ENCODE measurements at regions not wholly inside any gene's neighbourhood (a gene's known extent, or its start where the extent isn't known, plus 50 kb on each side); places are given as distances from the start of the nearest gene placed in this dataset.

DNA sequence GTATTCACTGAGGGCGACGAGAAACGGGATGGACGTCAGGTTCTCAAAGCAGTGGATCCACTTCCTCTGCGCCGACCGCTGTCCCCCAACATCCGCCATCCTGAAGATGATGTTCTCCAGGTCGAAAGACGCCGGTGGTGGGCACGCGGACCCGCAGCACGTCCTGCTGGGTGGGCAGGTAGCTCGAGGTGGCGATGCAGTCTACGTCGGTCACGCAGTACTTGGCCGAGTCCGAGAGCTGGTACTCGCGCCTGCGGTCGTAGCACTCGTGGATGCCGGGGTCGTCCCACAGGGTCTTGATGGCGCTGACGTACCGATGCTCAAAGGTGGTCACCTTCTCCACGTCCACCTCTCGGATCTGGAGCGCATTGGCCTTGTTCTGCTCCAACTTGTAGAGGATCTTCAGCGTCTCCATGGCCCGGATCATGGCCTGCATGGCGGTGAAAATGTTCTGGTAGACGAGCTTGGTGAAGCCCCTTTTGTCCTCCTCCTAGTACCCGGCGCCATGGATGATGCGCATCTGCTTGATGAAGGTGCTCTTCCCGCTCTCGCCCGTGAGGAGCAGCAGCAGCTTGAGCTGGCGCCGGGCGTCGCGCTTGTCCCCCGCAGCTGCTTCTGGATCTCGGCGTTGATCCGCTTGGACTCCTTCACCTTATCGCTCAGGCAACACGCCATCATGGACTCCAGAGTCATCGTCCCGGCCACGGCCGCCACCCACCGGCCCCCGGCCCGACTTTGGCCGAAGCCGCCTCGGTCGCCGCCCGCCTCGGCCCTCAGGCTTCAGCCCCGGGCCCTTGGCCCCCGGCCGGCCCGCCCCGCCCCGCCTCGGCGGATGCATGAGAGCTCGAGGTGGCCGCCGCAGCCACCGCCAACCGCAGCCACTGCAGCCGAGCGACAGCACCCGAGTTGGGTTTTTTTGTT lies 122.9 kb upstream of the KCTD7 start:
- no peak for TF ChIP-seq POLR2A (IDR thresholded peaks at IDR 0.05)
- TF ChIP-seq, protein P1, sequence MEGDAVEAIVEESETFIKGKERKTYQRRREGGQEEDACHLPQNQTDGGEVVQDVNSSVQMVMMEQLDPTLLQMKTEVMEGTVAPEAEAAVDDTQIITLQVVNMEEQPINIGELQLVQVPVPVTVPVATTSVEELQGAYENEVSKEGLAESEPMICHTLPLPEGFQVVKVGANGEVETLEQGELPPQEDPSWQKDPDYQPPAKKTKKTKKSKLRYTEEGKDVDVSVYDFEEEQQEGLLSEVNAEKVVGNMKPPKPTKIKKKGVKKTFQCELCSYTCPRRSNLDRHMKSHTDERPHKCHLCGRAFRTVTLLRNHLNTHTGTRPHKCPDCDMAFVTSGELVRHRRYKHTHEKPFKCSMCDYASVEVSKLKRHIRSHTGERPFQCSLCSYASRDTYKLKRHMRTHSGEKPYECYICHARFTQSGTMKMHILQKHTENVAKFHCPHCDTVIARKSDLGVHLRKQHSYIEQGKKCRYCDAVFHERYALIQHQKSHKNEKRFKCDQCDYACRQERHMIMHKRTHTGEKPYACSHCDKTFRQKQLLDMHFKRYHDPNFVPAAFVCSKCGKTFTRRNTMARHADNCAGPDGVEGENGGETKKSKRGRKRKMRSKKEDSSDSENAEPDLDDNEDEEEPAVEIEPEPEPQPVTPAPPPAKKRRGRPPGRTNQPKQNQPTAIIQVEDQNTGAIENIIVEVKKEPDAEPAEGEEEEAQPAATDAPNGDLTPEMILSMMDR (IDR thresholded peaks at IDR 0.05) = no peak
- no peak for TF ChIP-seq POLR2AphosphoS5 (IDR thresholded peaks at IDR 0.05)
- TF ChIP-seq EP300 (IDR thresholded peaks at IDR 0.05) = no peak
